Lower leg skin (tissue), 3 donors: ENCODE measurements at regions not wholly inside any gene's neighbourhood (a gene's known extent, or its start where the extent isn't known, plus 50 kb on each side); places are given as distances from the start of the nearest gene placed in this dataset.

ENCODE experiments used
- POLR2A ChIP-seq, 2 donors: fragments of 450-650 bp; IDR thresholded peaks; one replicate each; pipeline ENCODE4 v1.6.1; 2016 to 2017; ENCODE audit warnings: antibody characterized with exemption in 2 of 2, mild to moderate bottlenecking in 1 of 2, moderate library complexity in 1 of 2
- TF ChIP-seq, protein P1 (sequence below), 3 donors: fragments of 450-650 bp; IDR thresholded peaks; one replicate each; pipeline ENCODE4 v1.5.1; 2016; ENCODE audit warnings: antibody characterized with exemption in 3 of 3, mild to moderate bottlenecking in 3 of 3, moderate library complexity in 2 of 3

- TF ChIP-seq, protein P1, sequence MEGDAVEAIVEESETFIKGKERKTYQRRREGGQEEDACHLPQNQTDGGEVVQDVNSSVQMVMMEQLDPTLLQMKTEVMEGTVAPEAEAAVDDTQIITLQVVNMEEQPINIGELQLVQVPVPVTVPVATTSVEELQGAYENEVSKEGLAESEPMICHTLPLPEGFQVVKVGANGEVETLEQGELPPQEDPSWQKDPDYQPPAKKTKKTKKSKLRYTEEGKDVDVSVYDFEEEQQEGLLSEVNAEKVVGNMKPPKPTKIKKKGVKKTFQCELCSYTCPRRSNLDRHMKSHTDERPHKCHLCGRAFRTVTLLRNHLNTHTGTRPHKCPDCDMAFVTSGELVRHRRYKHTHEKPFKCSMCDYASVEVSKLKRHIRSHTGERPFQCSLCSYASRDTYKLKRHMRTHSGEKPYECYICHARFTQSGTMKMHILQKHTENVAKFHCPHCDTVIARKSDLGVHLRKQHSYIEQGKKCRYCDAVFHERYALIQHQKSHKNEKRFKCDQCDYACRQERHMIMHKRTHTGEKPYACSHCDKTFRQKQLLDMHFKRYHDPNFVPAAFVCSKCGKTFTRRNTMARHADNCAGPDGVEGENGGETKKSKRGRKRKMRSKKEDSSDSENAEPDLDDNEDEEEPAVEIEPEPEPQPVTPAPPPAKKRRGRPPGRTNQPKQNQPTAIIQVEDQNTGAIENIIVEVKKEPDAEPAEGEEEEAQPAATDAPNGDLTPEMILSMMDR (IDR thresholded peaks at IDR 0.05), result no peak
- TF ChIP-seq POLR2A (IDR thresholded peaks at IDR 0.05), result no peak
Observed at GRCh38 chr6:128821116-128821515, 61.8 kb upstream of the LAMA2 start.
